HCT116 (cell line): ENCODE measurements at regions not wholly inside any gene's neighbourhood (a gene's known extent, or its start where the extent isn't known, plus 50 kb on each side); places are given as distances from the start of the nearest gene placed in this dataset.

Experiments used
- CEBPB ChIP-seq: IDR thresholded peaks from 2 replicates; pipeline ENCODE4 v1.6.1; 2012; ENCODE audit warnings: low read depth
- EGR1 ChIP-seq: IDR thresholded peaks from 2 replicates; pipeline ENCODE4 v1.6.1; 2012; ENCODE audit warnings: low read depth
- EZH2 ChIP-seq: fragments of 200-600 bp; sonication (generic); IDR thresholded peaks from 2 replicates; pipeline ENCODE4 v1.6.1; 2017; ENCODE audit warnings: antibody characterized with exemption, mixed run types
- EZH2phosphoT487 ChIP-seq: fragments of 200-600 bp; IDR thresholded peaks from 2 replicates; pipeline ENCODE4 v1.6.1; 2018; ENCODE audit warnings: antibody characterized with exemption, borderline replicate concordance
- POLR2A ChIP-seq: IDR thresholded peaks from 2 replicates; pipeline ENCODE4 v1.7.0; 2011; ENCODE audit warnings: borderline replicate concordance; ENCODE audit not compliant: insufficient read depth, insufficient read length; ENCODE audit errors: extremely low read depth
- POLR2AphosphoS5 ChIP-seq: IDR thresholded peaks from 2 replicates; pipeline ENCODE4 v1.6.1; 2011; ENCODE audit warnings: mild to moderate bottlenecking, low read depth, low read length, moderate library complexity
- RAD21 ChIP-seq: IDR thresholded peaks from 2 replicates; pipeline ENCODE4 v1.6.1; 2012; ENCODE audit warnings: low read depth, mild to moderate bottlenecking
- SIN3A ChIP-seq: IDR thresholded peaks from 2 replicates; pipeline ENCODE4 v1.6.1; 2012; ENCODE audit warnings: low read depth
- TCF7L2 ChIP-seq: IDR thresholded peaks from 2 replicates; pipeline ENCODE4 v1.7.0; 2011; ENCODE audit warnings: borderline replicate concordance, inconsistent platforms; ENCODE audit not compliant: insufficient read depth, insufficient read length; ENCODE audit errors: extremely low read depth
- TF ChIP-seq, protein P1 (sequence below), 3 experiments: fragments of 200-600 bp in 1 of 3; sonication (generic) in 1 of 3; IDR thresholded peaks in 2 of 3; conservative IDR thresholded peaks in 1 of 3; 2 replicates each; pipeline ENCODE4 v1.5.1; 2012 to 2017; ENCODE audit warnings: low read depth in 2 of 3, low read length in 2 of 3, antibody characterized with exemption in 1 of 3, borderline replicate concordance in 1 of 3, control low read depth in 1 of 3, mild to moderate bottlenecking in 1 of 3, mixed read lengths in 1 of 3, mixed run types in 1 of 3, moderate library complexity in 1 of 3; ENCODE audit not compliant: insufficient read depth in 1 of 3
- TF ChIP-seq, protein P2 (sequence below): IDR thresholded peaks from 2 replicates; pipeline ENCODE4 v1.6.1; 2012

DNA sequence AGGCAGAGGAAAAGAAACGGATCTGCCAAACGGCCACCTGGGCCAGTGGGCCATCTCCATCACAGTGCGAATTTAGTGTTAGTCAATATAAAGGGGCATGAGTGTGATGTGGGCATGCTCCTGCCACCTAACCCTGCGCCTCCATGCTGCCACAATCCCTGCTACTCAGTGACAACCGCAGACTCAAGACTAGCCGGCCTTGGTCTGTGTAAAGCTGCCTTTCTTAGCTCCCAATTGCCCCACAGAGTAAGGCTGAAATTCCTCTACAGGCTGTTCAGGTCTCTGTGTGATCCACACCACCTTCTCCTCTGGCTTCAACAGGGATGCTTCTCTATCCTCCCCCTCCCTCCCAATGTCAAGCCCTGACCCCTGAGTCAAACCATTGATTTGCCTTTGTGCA lies 269.7 kb downstream of the XXYLT1 start:
- TF ChIP-seq TCF7L2: no peak
- TF ChIP-seq, protein P1, sequence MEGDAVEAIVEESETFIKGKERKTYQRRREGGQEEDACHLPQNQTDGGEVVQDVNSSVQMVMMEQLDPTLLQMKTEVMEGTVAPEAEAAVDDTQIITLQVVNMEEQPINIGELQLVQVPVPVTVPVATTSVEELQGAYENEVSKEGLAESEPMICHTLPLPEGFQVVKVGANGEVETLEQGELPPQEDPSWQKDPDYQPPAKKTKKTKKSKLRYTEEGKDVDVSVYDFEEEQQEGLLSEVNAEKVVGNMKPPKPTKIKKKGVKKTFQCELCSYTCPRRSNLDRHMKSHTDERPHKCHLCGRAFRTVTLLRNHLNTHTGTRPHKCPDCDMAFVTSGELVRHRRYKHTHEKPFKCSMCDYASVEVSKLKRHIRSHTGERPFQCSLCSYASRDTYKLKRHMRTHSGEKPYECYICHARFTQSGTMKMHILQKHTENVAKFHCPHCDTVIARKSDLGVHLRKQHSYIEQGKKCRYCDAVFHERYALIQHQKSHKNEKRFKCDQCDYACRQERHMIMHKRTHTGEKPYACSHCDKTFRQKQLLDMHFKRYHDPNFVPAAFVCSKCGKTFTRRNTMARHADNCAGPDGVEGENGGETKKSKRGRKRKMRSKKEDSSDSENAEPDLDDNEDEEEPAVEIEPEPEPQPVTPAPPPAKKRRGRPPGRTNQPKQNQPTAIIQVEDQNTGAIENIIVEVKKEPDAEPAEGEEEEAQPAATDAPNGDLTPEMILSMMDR (IDR thresholded peaks at IDR 0.05 in 2 of 3, conservative IDR thresholded peaks at IDR 0.05 in 1 of 3; ENCODE audit: borderline replicate concordance in 1 of 3, insufficient read depth in 1 of 3, low read depth in 2 of 3, low read length in 2 of 3): no peak
- no peak for TF ChIP-seq POLR2A
- no peak for TF ChIP-seq POLR2AphosphoS5
- no peak for TF ChIP-seq EZH2
- TF ChIP-seq EZH2phosphoT487: no peak
- no peak for TF ChIP-seq CEBPB
- no peak for TF ChIP-seq RAD21
- TF ChIP-seq EGR1: no peak
- TF ChIP-seq SIN3A: no peak
- TF ChIP-seq, protein P2, sequence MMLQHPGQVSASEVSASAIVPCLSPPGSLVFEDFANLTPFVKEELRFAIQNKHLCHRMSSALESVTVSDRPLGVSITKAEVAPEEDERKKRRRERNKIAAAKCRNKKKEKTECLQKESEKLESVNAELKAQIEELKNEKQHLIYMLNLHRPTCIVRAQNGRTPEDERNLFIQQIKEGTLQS: no peak
